ENCODE measurements at regions not wholly inside any gene's neighbourhood (a gene's known extent, or its start where the extent isn't known, plus 50 kb on each side); places are given as distances from the start of the nearest gene placed in this dataset.

DNA sequence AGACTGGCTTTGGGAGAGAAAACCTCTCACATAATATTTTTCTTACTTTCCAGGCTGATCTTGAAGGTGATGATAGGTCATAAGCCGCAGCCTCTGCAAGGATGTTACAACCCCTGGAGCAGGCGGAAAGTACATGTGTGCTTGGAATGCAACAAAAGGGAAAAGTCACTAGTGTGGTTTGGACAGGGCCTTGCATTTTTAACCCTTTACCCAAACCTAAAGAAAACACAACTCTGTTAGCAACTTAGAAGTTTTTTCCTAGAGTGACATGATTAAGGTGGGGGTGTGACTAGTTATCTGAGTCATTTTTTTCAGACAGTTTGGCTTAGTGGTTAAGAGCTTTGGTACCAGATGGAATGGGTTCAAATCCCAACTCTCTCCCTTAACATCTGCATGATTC, 97.0 kb downstream of the TMEM30B start:
- WGBS (ENCODE audit: insufficient coverage): no CpG with 5 or more reads among the region's 2 CpGs
- Histone ChIP-seq H3K4me3 (ENCODE audit: low read length) (no peak overlapping the region), H3K36me3 (ENCODE audit: control insufficient read depth, insufficient read depth, low read length) (no peaks in the 10 kb centered on the region), H3K4me1 (ENCODE audit: control insufficient read depth, insufficient read depth, low read length) (peaks cover 20% of the 10 kb centered on the region), H3K9me3 (replicated peaks; ENCODE audit: control insufficient read depth, low read depth, low read length) (no peaks in the 10 kb centered on the region), H3K27me3 (ENCODE audit: control insufficient read depth, insufficient read depth, low read length) (peaks cover 4% of the 10 kb centered on the region), H3K27ac (ENCODE audit: low read length) (no peak overlapping the region)
- DNase-seq: peak; percentile 87

DNA sequence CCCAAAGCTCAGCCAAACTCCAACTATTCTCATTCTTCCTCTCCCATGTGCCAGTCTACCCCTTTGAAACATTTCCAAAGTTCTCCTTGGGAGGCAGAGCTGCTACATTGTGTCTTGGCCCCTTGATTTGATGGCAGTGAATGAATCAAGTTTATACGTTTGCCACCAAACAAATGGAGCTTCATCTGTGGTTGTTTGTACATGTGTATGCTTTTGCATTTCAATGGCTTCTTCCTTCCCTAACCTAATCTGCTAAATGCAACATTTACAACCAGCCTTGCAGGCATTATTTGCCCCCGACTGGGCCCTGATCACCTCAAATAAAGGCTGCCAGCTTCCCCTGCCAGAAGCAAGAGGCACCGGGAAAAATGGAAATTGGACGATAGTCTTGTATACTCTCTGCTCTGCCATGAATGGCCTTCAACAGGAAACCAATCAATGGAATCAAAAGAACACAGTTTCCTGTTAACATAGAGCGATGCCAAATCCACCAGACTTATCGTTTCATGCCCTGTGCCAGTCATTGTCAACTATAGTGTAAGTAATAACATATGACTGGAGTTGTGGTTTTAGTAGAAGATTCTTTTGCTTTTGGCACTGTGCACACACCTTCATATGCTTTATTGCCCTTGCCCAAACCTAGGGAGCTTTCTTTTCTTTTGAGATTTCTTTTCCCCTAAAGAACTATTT, 97.8 kb downstream of the TMEM30B start:
- no peak overlapping the region for H3K4me3 ChIP-seq (ENCODE audit: low read length)
- no peaks in the 10 kb centered on the region for H3K27me3 ChIP-seq (ENCODE audit: control insufficient read depth, insufficient read depth, low read length)
- H3K36me3 ChIP-seq (ENCODE audit: control insufficient read depth, insufficient read depth, low read length): no peaks in the 10 kb centered on the region
- H3K4me1 ChIP-seq (ENCODE audit: control insufficient read depth, insufficient read depth, low read length): peaks cover 16% of the 10 kb centered on the region
- no peak overlapping the region for H3K27ac ChIP-seq (ENCODE audit: low read length)
- 40% methylated on average over 2 of the region's 6 CpGs for WGBS (ENCODE audit: insufficient coverage)
- H3K9me3 ChIP-seq (replicated peaks; ENCODE audit: control insufficient read depth, low read depth, low read length): no peaks in the 10 kb centered on the region
- peak; percentile 28 for DNase-seq

DNA sequence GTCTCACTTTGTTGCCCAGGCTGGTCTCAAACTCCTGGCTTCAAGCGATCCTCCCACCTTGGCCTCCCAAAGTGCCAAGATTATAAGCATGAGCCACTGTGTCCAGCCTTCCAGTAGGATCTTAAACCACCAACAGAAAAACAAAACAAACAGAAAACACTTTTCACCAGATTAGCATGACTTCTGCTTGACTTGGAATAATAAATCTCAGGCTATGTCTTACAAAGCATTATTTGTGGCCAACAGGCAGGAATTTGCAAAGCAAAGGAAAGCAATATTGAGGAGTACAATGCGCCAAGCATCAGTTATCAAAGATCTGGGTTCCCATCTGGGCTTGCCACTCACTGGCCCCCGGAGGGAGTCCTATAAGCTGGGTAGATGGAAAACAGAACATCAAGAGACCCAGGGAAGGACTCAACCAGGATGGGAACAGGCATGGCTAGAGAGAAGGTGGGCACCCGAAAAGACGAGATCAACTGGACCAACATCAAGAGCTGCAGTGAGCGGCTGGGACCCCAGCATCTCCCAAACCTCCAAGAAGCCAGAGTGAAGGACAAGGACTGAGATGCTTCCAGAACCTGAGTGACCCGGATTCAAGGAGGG, 101.2 kb downstream of the TMEM30B start:
- Histone ChIP-seq H3K9me3 (replicated peaks; ENCODE audit: control insufficient read depth, low read depth, low read length) (no peaks in the 10 kb centered on the region), H3K27me3 (ENCODE audit: control insufficient read depth, insufficient read depth, low read length) (no peaks in the 10 kb centered on the region), H3K36me3 (ENCODE audit: control insufficient read depth, insufficient read depth, low read length) (no peaks in the 10 kb centered on the region), H3K4me3 (ENCODE audit: low read length) (no peak overlapping the region), H3K4me1 (ENCODE audit: control insufficient read depth, insufficient read depth, low read length) (no peaks in the 10 kb centered on the region), H3K27ac (ENCODE audit: low read length) (no peak overlapping the region)
- DNase-seq: no peak
- WGBS (ENCODE audit: insufficient coverage): 94% methylated on average over 4 of the region's 7 CpGs

DNA sequence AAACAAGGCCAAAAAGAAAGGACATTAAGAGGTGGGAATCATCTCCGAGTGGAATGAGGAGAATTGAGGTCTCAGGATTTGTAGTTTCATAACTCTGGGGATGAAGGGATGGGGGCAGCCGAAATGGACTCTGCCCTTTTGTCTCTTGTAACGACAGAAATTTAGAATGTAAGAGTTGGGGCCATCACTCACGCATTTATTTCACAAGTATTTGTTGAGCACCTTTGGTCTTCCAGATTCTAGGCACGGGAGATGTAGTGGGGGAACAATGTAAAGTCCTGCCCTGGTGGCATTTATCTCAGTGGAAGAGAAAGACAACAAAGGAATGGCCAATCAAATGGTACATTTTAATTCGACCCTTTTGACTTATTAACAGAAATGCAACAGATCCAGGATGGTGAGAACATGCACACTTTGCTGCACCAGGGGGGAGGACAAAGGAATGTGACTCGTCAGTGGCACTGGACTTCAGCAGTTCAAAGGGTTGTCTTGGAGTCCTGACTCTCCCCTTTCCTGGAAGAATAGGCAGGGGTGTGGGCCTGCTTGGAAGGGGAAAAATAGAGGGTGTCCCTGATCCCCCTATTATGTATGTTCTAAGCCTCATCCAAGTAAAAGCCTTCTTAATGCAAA, 102.0 kb downstream of the TMEM30B start:
- Histone ChIP-seq H3K9me3 (replicated peaks; ENCODE audit: control insufficient read depth, low read depth, low read length) (no peaks in the 10 kb centered on the region), H3K4me1 (ENCODE audit: control insufficient read depth, insufficient read depth, low read length) (no peaks in the 10 kb centered on the region), H3K36me3 (ENCODE audit: control insufficient read depth, insufficient read depth, low read length) (no peaks in the 10 kb centered on the region), H3K27ac (ENCODE audit: low read length) (no peak overlapping the region), H3K4me3 (ENCODE audit: low read length) (no peak overlapping the region), H3K27me3 (ENCODE audit: control insufficient read depth, insufficient read depth, low read length) (no peaks in the 10 kb centered on the region)
- WGBS (ENCODE audit: insufficient coverage): 84% methylated on average over 5 of the region's 7 CpGs
- no peak for DNase-seq

DNA sequence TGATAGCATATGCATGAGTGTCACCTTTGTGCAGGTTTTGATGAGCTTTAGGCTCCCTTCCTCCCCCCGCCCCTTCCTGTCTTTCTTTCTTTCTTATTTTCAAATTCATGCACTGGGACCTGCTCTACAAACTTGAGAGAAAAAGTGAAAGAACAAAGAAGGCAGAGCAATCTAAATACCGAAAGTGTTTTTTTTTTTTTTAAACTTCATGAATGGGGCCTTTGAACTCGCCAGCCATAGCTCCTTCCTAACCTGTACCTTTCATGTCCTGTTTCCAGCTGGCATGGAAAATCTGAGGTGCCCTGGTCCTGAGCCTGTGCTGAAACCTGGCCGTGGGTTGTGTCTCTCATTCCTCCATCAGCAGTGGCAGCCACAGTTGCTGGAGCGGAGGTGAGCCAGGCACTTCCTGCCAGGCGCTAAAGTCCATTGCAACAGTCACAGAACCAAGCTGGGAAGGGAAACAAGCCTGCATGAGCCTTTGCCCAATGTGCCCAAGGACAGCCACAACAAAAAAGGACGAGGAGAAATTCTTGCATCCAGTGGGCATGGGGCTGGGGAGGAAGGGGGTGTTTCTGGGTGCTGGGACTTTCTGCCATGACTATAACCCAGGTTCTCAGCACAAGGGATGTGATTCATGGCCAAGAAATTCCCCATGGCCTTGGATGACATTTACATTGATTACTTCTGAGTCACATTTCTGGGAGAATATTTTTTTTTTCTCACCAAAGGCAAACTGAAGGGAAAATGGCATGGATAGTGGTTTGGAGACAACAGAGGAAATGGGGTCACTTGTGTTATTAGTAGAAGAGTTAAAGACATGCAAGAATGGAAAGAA, 102.7 kb downstream of the TMEM30B start:
- H3K27me3 ChIP-seq (ENCODE audit: control insufficient read depth, insufficient read depth, low read length): no peaks in the 10 kb centered on the region
- DNase-seq: no peak
- no peaks in the 10 kb centered on the region for H3K4me1 ChIP-seq (ENCODE audit: control insufficient read depth, insufficient read depth, low read length)
- H3K9me3 ChIP-seq (replicated peaks; ENCODE audit: control insufficient read depth, low read depth, low read length): no peaks in the 10 kb centered on the region
- 84% methylated on average over 6 of the region's 7 CpGs for WGBS (ENCODE audit: insufficient coverage)
- no peaks in the 10 kb centered on the region for H3K36me3 ChIP-seq (ENCODE audit: control insufficient read depth, insufficient read depth, low read length)
- H3K27ac ChIP-seq (ENCODE audit: low read length): no peak overlapping the region
- H3K4me3 ChIP-seq (ENCODE audit: low read length): no peak overlapping the region

DNA sequence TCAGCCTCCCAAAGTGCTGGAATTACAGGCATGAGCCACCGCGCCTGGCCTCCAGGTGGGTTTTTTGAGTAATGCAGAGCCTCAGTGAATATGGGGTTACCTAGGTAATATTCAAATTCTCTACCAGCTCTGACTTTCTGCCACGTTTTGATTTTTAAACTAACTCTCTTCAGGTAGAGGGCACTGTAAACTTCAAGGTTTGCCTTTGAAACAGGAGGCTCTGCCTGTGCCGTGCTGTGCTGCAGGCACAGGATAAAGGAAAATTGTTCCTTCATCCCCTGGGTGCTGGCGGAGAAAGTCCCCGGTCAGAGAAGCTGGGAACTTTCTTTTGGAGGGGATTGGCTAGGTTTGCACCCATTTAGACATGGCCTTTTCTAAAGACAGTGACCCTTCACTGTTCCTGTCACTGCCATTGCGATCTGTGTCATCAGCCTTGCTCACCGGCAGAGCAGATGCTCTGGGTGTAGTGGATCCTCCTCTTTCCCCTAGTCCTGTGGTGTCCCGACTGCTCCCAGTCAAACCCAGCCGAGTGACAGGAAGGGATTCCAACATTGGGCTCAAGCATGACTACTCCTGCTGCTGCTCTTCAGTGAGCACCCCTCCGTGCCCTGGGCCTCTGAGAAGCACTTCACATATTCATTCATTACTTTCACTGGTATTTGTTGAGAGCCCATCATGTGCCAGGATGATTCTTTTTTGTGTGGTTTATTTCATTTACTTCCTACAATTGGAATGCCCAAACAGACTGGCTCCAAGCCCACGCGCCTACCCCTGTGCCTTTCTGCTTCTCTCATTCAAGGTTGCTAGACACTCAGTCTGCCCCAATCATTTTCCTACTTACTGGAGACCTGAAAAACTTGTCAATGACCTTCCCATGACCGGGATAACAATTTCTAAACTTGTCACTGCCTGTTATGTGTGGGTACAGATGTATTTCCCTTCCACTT, 103.6 kb downstream of the TMEM30B start:
- H3K27ac ChIP-seq (ENCODE audit: low read length): no peak overlapping the region
- no peaks in the 10 kb centered on the region for H3K4me1 ChIP-seq (ENCODE audit: control insufficient read depth, insufficient read depth, low read length)
- WGBS (ENCODE audit: insufficient coverage): 73% methylated on average over 8 of the region's 14 CpGs
- H3K27me3 ChIP-seq (ENCODE audit: control insufficient read depth, insufficient read depth, low read length): no peaks in the 10 kb centered on the region
- no peak overlapping the region for H3K4me3 ChIP-seq (ENCODE audit: low read length)
- no peak for DNase-seq
- H3K36me3 ChIP-seq (ENCODE audit: control insufficient read depth, insufficient read depth, low read length): no peaks in the 10 kb centered on the region
- H3K9me3 ChIP-seq (replicated peaks; ENCODE audit: control insufficient read depth, low read depth, low read length): no peaks in the 10 kb centered on the region

DNA sequence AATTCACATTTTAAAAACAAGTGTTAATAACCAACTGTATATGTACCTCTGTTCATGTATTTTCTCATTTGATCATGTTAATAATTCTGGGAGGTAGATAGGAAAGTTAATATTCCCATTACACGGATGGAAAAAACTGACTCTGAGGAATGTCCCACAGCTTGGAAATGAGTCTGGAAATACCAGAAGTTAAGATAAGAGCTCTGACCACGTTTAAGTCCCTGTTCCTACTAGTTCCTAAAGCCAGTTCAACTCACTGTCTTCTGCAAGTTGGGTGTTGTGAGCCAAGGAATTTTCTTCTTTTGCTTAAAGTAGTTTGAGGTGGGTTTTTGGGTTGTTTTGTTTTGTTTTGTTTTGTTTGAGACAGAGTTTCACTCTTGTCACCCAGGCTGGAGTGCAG, 104.5 kb downstream of the TMEM30B start:
- no peaks in the 10 kb centered on the region for H3K36me3 ChIP-seq (ENCODE audit: control insufficient read depth, insufficient read depth, low read length)
- no peaks in the 10 kb centered on the region for H3K27me3 ChIP-seq (ENCODE audit: control insufficient read depth, insufficient read depth, low read length)
- H3K4me1 ChIP-seq (ENCODE audit: control insufficient read depth, insufficient read depth, low read length): no peaks in the 10 kb centered on the region
- no peaks in the 10 kb centered on the region for H3K9me3 ChIP-seq (replicated peaks; ENCODE audit: control insufficient read depth, low read depth, low read length)
- H3K27ac ChIP-seq (ENCODE audit: low read length): no peak overlapping the region
- no peak for DNase-seq
- no CpG with 5 or more reads among the region's 2 CpGs for WGBS (ENCODE audit: insufficient coverage)
- H3K4me3 ChIP-seq (ENCODE audit: low read length): no peak overlapping the region

DNA sequence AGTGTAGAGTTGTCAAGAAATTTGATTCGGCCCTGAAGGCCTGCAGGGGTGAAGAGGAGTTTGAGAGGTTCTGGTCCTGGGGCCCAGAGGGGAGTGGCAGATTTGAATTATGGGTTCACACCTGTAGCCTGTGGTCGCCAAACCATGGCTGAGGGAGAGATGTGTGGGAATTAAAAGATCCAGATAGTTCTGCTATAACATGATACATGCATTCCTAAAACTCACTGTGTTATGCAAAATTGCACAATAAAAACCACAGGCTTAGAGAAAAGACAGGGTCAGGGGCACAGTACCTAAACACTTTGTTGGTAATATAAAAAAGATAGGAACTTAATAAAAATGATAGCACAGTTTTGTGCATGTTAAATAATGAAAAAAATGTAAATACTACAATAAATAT, 106.2 kb downstream of the TMEM30B start:
- H3K27ac ChIP-seq (ENCODE audit: low read length): no peak overlapping the region
- H3K36me3 ChIP-seq (ENCODE audit: control insufficient read depth, insufficient read depth, low read length): no peaks in the 10 kb centered on the region
- 80% methylated on average over 1 of the region's 2 CpGs for WGBS (ENCODE audit: insufficient coverage)
- H3K4me1 ChIP-seq (ENCODE audit: control insufficient read depth, insufficient read depth, low read length): no peaks in the 10 kb centered on the region
- H3K9me3 ChIP-seq (replicated peaks; ENCODE audit: control insufficient read depth, low read depth, low read length): no peaks in the 10 kb centered on the region
- no peaks in the 10 kb centered on the region for H3K27me3 ChIP-seq (ENCODE audit: control insufficient read depth, insufficient read depth, low read length)
- DNase-seq: no peak
- no peak overlapping the region for H3K4me3 ChIP-seq (ENCODE audit: low read length)

DNA sequence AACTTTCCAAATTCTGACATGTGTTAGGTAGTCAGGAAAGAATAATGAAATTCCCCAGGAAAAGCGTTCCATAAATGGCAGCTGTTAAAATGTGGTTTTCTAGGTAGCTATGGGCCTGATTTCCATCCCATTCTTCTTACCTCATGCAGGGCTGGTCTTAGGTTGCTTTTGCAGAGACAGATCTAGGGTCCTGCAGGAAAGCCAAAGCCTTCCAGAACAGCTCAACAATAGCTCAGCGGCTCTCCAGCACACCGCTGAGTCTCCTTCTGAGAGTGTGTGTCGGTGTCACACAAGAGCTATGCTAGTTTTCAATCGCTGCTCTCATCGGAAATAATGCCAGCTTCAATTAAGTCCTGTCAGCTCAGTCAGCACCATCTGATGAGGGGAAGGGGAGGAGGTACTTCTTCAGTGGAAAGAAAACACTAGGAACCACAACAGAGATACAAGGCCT, 106.7 kb downstream of the TMEM30B start:
- Histone ChIP-seq H3K9me3 (replicated peaks; ENCODE audit: control insufficient read depth, low read depth, low read length) (no peaks in the 10 kb centered on the region), H3K4me3 (ENCODE audit: low read length) (no peak overlapping the region), H3K4me1 (ENCODE audit: control insufficient read depth, insufficient read depth, low read length) (no peaks in the 10 kb centered on the region), H3K27ac (ENCODE audit: low read length) (no peak overlapping the region), H3K27me3 (ENCODE audit: control insufficient read depth, insufficient read depth, low read length) (no peaks in the 10 kb centered on the region), H3K36me3 (ENCODE audit: control insufficient read depth, insufficient read depth, low read length) (no peaks in the 10 kb centered on the region)
- no peak for DNase-seq
- WGBS (ENCODE audit: insufficient coverage): 74% methylated on average over 5 of the region's 6 CpGs

All from muscle of leg (tissue), 3 donors.